CD4-positive, alpha-beta T cell (primary cell): ENCODE measurements at regions not wholly inside any gene's neighbourhood (a gene's known extent, or its start where the extent isn't known, plus 50 kb on each side); places are given as distances from the start of the nearest gene placed in this dataset.
A peak's percentile ranks its signal among the peaks of the same experiment; 100 is the strongest.
"Not testable (repeated sequence)": the region's sequence is repeated elsewhere in the genome, so short reads cannot be mapped to it uniquely, and the experiment has no call there.

ENCODE experiments used
- ATAC-seq: fragments of 200-7000 bp; cut with Tn5 transposase; one replicate; pipeline ENCODE4 v1.10.0; 2022; ENCODE audit warnings: mild to moderate bottlenecking; ENCODE audit not compliant: poor library complexity
- CTCF ChIA-PET: fragments of 350-600 bp; sonication (Branson Sonifier 250); formaldehyde crosslinking; loops from one replicate; lab custom pipeline; 2021; ENCODE audit warnings: antibody characterized with exemption, inconsistent platforms; lab: Charles Lee
- POLR2A ChIA-PET: fragments of 350-600 bp; sonication (Branson Sonifier 250); formaldehyde crosslinking; loops from one replicate; lab custom pipeline; 2021; ENCODE audit warnings: antibody characterized with exemption, inconsistent platforms; lab: Charles Lee
- DNase-seq, 14 experiments: peaks; one replicate each; pipeline ENCODE4 v3.0.0-alpha.2; 2013 to 2020; ENCODE audit warnings: mixed read lengths in 2 of 14
- H3K27ac ChIP-seq, 2 donors: one replicate each; pipeline versions ENCODE4 v1.5.1 to v1.7.0; 2013; ENCODE audit warnings: low read length in 2 of 2, low read depth in 1 of 2, mild to moderate bottlenecking in 1 of 2
- H3K27me3 ChIP-seq, 2 experiments: 1 replicate in 1 of 2; 2 replicates in 1 of 2; pipeline versions ENCODE4 v1.6.1 to v1.7.0; 2013; ENCODE audit warnings: low read length in 2 of 2, control low read depth in 1 of 2, mild to moderate bottlenecking in 1 of 2, moderate library complexity in 1 of 2; ENCODE audit not compliant: insufficient read depth in 2 of 2, control insufficient read depth in 1 of 2
- H3K36me3 ChIP-seq: one replicate; pipeline ENCODE4 v1.6.1; 2013; ENCODE audit warnings: low read length, control low read depth; ENCODE audit not compliant: insufficient read depth
- H3K4me1 ChIP-seq: one replicate; pipeline ENCODE4 v1.6.1; 2013; ENCODE audit warnings: low read length, control low read depth; ENCODE audit not compliant: insufficient read depth
- H3K4me3 ChIP-seq: one replicate; pipeline ENCODE4 v1.5.1; 2013; ENCODE audit warnings: mild to moderate bottlenecking, low read length, moderate library complexity
- H3K9me3 ChIP-seq, 2 experiments: 1 replicate in 1 of 2; 2 replicates in 1 of 2; pipeline versions ENCODE4 v1.6.1 to v1.7.0; 2013; ENCODE audit warnings: low read length in 2 of 2, mild to moderate bottlenecking in 2 of 2, control low read depth in 1 of 2, moderate library complexity in 1 of 2; ENCODE audit not compliant: control insufficient read depth in 1 of 2, insufficient read depth in 1 of 2
- H3K27ac Mint-ChIP-seq: one replicate; pipeline ENCODE4 v1.8.0; 2020; ENCODE audit warnings: mixed read lengths
- H3K27me3 Mint-ChIP-seq: one replicate; pipeline ENCODE4 v1.8.0; 2021; ENCODE audit warnings: mixed read lengths
- H3K36me3 Mint-ChIP-seq: one replicate; pipeline ENCODE4 v1.8.0; 2021; ENCODE audit warnings: low read depth, mixed read lengths
- H3K4me1 Mint-ChIP-seq: one replicate; pipeline ENCODE4 v1.8.0; 2021; ENCODE audit warnings: low read depth, mixed read lengths
- H3K4me3 Mint-ChIP-seq: one replicate; pipeline ENCODE4 v1.8.0; 2020; ENCODE audit warnings: mild to moderate bottlenecking, mixed read lengths
- H3K9me3 Mint-ChIP-seq: one replicate; pipeline ENCODE4 v1.8.0; 2020; ENCODE audit warnings: mixed read lengths
- intact Hi-C, 2 experiments: fragments of 100-400 bp; cut with DNase I in 1 of 2; cut with micrococcal nuclease in 1 of 2; formaldehyde crosslinking; loops; one replicate each; pipeline versions ENCODE4 v1.15.1 to v1.9.0; 2023 to 2025; cut with DNase I, micrococcal nuclease
- TF ChIP-seq, protein P1 (sequence below): fragments of 200-600 bp; IDR thresholded peaks from one replicate; pipeline ENCODE4 v1.8.0; 2022; ENCODE audit warnings: antibody characterized with exemption, mild to moderate bottlenecking

- intact Hi-C loops: loop anchor here in 1 of 2 experiments (5.0 kb wide), 1 partner anchor 115 kb away; no protein-coding TSS in a partner anchor
- H3K4me3 Mint-ChIP-seq: no peak overlapping the region
Observed at GRCh38 chr20:53857723-53858236, 212.6 kb downstream of the BCAS1 start.

GRCh38 chr20:53856300-53857295 lies 213.8 kb downstream of the BCAS1 start:
- Mint-ChIP-seq H3K4me1 (peaks cover 30% of the 10 kb centered on the region), H3K4me3 (no peak overlapping the region), H3K27ac (peak overlapping the region; percentile 36), H3K36me3 (no peaks in the 10 kb centered on the region), H3K9me3 (no peaks in the 10 kb centered on the region), H3K27me3 (no peaks in the 10 kb centered on the region)
- Histone ChIP-seq H3K4me3 (no peak overlapping the region), H3K9me3 (no peaks in the 10 kb centered on the region), H3K27ac (no peak overlapping the region), H3K27me3 (no peaks in the 10 kb centered on the region), H3K4me1 (peaks cover 11% of the 10 kb centered on the region), H3K36me3 (no peaks in the 10 kb centered on the region)
- intact Hi-C loops: loop anchor here in 1 of 2 experiments (5.0 kb wide), 1 partner anchor 114 kb away; no protein-coding TSS in a partner anchor
- ATAC-seq: no peak
- CTCF ChIA-PET: no interaction called here
- TF ChIP-seq, protein P1, sequence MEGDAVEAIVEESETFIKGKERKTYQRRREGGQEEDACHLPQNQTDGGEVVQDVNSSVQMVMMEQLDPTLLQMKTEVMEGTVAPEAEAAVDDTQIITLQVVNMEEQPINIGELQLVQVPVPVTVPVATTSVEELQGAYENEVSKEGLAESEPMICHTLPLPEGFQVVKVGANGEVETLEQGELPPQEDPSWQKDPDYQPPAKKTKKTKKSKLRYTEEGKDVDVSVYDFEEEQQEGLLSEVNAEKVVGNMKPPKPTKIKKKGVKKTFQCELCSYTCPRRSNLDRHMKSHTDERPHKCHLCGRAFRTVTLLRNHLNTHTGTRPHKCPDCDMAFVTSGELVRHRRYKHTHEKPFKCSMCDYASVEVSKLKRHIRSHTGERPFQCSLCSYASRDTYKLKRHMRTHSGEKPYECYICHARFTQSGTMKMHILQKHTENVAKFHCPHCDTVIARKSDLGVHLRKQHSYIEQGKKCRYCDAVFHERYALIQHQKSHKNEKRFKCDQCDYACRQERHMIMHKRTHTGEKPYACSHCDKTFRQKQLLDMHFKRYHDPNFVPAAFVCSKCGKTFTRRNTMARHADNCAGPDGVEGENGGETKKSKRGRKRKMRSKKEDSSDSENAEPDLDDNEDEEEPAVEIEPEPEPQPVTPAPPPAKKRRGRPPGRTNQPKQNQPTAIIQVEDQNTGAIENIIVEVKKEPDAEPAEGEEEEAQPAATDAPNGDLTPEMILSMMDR: no peak
- DNase-seq: no peak
- POLR2A ChIA-PET: interaction anchor here (1.3 kb wide), 1 partner anchor 9 kb away, joined by 6 read pairs; no protein-coding TSS in a partner anchor

More at GRCh38 chr20:53857723-53858236, 212.6 kb downstream of the BCAS1 start:
- peak overlapping the region; percentile 36 for H3K27ac Mint-ChIP-seq
- no peaks in the 10 kb centered on the region for H3K9me3 Mint-ChIP-seq
- DNase-seq (no peak), ATAC-seq (no peak)
- H3K9me3 ChIP-seq: no peaks in the 10 kb centered on the region
- no peaks in the 10 kb centered on the region for H3K27me3 ChIP-seq
- ChIA-PET POLR2A (interaction anchor here (1.3 kb wide), 1 partner anchor 8 kb away, joined by 6 read pairs; no protein-coding TSS in a partner anchor), CTCF (no interaction called here)
- peaks cover 32% of the 10 kb centered on the region for H3K4me1 Mint-ChIP-seq
- peaks cover 11% of the 10 kb centered on the region for H3K4me1 ChIP-seq
- TF ChIP-seq, protein P1: no peak
- no peaks in the 10 kb centered on the region for H3K36me3 Mint-ChIP-seq
- no peaks in the 10 kb centered on the region for H3K27me3 Mint-ChIP-seq
- H3K27ac ChIP-seq: no peak overlapping the region
- H3K36me3 ChIP-seq: no peaks in the 10 kb centered on the region
- no peak overlapping the region for H3K4me3 ChIP-seq

- Histone ChIP-seq H3K27me3 (no peaks in the 10 kb centered on the region), H3K4me3 (no peak overlapping the region), H3K27ac (no peak overlapping the region), H3K4me1 (peaks cover 11% of the 10 kb centered on the region), H3K9me3 (no peaks in the 10 kb centered on the region), H3K36me3 (no peaks in the 10 kb centered on the region)
- no peak for DNase-seq
- intact Hi-C loops: loop anchor here in 1 of 2 experiments (5.0 kb wide), 1 partner anchor 113 kb away; no protein-coding TSS in a partner anchor
- no peaks in the 10 kb centered on the region for H3K9me3 Mint-ChIP-seq
- H3K27ac Mint-ChIP-seq: peak overlapping the region; percentile 21
- TF ChIP-seq, protein P1: no peak
- CTCF ChIA-PET: no interaction called here
- H3K36me3 Mint-ChIP-seq: no peaks in the 10 kb centered on the region
- POLR2A ChIA-PET: no interaction called here
- H3K27me3 Mint-ChIP-seq: no peaks in the 10 kb centered on the region
- peaks cover 30% of the 10 kb centered on the region for H3K4me1 Mint-ChIP-seq
- ATAC-seq: no peak
- no peak overlapping the region for H3K4me3 Mint-ChIP-seq
Observed at GRCh38 chr20:53855733-53856132, 214.7 kb downstream of the BCAS1 start.

DNA sequence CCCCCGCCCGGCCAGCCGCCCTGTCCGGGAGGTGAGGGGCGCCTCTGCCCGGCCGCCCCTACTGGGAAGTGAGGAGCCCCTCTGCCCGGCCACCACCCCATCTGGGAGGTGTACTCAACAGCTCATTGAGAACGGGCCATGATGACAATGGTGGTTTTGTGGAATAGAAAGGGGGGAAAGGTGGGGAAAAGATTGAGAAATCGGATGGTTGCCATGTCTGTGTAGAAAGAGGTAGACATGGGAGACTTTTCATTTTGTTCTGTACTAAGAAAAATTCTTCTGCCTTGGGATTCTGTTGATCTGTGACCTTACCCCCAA lies 215.8 kb downstream of the BCAS1 start:
- H3K36me3 Mint-ChIP-seq, H3K27me3 ChIP-seq, H3K9me3 ChIP-seq, H3K27ac ChIP-seq, H3K9me3 Mint-ChIP-seq, CTCF ChIA-PET, ATAC-seq, POLR2A ChIA-PET, H3K27me3 Mint-ChIP-seq, DNase-seq, H3K4me3 ChIP-seq, H3K4me3 Mint-ChIP-seq, H3K36me3 ChIP-seq, H3K27ac Mint-ChIP-seq, intact Hi-C loops: not testable (repeated sequence)
- peaks cover 30% of the 10 kb centered on the region for H3K4me1 Mint-ChIP-seq
- peaks cover 11% of the 10 kb centered on the region for H3K4me1 ChIP-seq
